Liver (tissue), 3 donors: ENCODE measurements at regions not wholly inside any gene's neighbourhood (a gene's known extent, or its start where the extent isn't known, plus 50 kb on each side); places are given as distances from the start of the nearest gene placed in this dataset.
"Not testable (repeated sequence)": the region's sequence is repeated elsewhere in the genome, so short reads cannot be mapped to it uniquely, and the experiment has no call there.

Experiments
- CTCF ChIP-seq: fragments of 150-350 bp; IDR thresholded peaks from 2 replicates; pipeline ENCODE4 v1.5.1; 2017; ENCODE audit warnings: improper control_type of control experiment, low read depth, low read length; ENCODE audit not compliant: missing input control
- RAD21 ChIP-seq, 2 donors: IDR thresholded peaks; 2 replicates each; pipeline ENCODE4 v1.6.1; 2016; ENCODE audit warnings: antibody characterized with exemption in 2 of 2, mild to moderate bottlenecking in 2 of 2
- TAF1 ChIP-seq: conservative IDR thresholded peaks from 2 replicates; pipeline ENCODE4 v1.6.1; 2016; ENCODE audit warnings: antibody characterized with exemption, mild to moderate bottlenecking
- donor health status: healthy.
- donor health status: healthy.

- not testable (repeated sequence) for TF ChIP-seq CTCF; RAD21 (IDR thresholded peaks at IDR 0.05); TAF1
These were observed 145.8 kb upstream of the FANCL start for GRCh38 chr2:58386904-58387303.
